Activated CD4-positive, alpha-beta T cell treated with anti-CD3 and anti-CD28 coated beads for 24 hours (primary cell): ENCODE measurements at regions not wholly inside any gene's neighbourhood (a gene's known extent, or its start where the extent isn't known, plus 50 kb on each side); places are given as distances from the start of the nearest gene placed in this dataset.

ENCODE experiments used
- DNase-seq, 2 donors: peaks; one replicate each; pipeline ENCODE4 v3.0.0-alpha.2; 2020; ENCODE audit warnings: low read depth in 2 of 2

DNA sequence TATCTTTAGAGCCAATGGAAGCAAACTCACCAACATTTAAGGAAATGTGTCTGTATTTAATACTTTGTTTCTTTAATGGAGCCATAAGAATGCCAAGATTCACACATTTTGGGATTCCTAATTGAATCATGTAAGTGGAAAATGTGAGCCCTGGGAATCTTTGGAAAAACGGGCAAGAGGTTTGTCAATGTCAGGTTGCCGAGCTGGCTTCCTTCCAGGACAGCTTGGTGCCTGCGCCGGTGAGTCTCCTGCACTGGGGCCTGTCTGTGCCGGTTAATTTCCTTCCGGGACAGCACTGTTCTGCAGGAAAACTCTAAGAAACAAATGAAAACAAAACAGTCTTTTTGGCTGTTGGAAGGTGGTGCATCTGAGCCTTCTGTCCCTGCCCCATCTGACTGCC is 210.6 kb downstream of the HAPSTR1 start:
- no peak for DNase-seq

DNA sequence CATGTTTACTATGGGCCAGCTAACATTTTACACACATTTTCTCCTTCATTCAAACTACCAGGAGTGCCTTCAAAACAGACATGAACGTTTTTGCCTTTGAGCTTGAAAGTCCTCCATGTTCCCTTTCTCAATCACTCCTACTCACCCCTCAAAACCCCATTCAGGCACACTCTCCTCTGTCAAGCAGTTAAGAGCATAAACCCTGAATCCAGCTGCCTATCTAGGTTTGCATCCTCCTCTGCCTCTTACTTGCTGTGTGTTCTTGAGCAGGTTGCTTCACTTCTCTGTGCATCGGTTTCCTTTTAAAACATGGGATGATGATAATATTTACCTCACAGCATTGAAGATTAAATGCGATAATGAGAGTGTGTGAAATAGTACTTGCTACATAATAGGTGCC is 215.3 kb downstream of the HAPSTR1 start:
- DNase-seq: no peak

DNA sequence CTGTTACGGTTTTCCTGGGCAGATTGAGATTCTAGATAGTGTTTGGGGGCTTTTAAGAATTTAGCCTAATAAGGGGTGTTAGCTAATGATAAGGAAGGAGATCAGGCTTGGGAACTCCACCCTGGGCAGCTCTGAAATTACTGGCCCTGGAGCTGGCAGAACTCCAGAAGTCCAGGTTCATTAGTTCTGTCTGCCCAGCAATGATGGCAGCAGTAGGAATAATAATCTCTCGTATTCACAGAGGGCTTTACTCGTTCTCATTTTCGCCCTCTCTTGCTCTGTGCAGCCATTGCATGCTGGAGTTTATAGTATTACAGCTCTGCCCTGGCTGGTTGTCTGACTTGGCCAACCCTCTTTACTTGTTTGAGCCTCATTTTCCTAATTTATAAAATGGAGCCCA is 216.0 kb downstream of the HAPSTR1 start:
- DNase-seq: no peak

DNA sequence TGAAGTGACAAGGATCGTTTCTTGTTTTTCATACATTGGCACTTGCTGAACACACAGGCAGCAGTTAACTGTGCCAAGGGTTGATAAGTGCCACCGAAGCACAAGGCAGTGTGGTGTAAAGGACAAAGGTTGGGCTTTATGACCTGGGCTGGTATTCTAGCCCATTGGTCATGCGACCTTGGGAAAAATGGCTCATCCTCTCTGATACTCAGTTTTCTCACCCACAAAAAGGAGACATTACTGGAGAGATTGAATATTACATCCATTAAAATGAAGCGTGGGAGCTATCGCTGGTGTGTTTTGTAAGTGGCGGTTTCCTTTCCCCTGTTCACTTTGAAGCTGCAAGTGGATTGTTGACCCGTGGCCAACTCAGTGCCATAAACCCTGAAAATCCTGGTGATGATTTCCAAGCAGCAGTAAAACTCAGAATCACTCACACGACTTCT is 216.9 kb downstream of the HAPSTR1 start:
- no peak for DNase-seq

DNA sequence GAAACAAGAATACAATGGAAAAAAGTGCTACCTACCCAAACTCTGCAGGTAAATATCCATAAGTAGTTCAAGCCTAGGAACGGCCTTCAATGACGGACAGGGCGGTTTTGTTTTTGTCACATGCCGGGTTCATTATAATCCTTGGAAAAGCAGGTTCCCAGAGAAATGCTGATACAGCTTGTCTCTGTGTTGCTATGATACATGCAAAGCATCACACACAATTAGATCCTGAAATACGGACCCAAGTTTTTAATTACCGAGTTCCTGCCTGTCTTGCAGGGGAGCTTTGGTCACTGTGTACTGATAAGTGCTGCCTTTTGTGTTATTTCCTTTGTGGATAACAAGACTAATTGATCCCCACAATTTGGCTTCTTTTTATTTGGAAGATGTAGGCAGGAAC is 217.4 kb downstream of the HAPSTR1 start:
- no peak for DNase-seq

DNA sequence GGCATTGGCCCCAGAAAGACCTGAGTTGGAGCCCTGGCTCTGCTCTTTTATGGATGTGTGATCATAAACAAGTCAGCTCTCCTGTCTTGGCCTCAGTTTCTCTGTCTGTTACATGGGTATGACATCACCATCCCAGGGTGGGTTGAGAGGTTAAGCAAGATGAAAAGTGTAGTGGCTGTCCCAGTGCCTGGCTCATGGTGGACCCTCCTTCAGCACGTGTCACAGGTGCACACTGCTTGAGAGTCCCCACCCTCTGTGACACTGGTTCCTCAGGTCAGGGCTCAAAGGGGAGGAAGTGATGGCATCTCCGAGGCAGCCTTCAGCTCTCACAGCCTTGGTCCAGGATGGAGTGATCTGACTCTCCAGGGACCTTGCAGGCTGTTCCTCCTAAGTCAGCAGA is 218.4 kb downstream of the HAPSTR1 start:
- DNase-seq: no peak

DNA sequence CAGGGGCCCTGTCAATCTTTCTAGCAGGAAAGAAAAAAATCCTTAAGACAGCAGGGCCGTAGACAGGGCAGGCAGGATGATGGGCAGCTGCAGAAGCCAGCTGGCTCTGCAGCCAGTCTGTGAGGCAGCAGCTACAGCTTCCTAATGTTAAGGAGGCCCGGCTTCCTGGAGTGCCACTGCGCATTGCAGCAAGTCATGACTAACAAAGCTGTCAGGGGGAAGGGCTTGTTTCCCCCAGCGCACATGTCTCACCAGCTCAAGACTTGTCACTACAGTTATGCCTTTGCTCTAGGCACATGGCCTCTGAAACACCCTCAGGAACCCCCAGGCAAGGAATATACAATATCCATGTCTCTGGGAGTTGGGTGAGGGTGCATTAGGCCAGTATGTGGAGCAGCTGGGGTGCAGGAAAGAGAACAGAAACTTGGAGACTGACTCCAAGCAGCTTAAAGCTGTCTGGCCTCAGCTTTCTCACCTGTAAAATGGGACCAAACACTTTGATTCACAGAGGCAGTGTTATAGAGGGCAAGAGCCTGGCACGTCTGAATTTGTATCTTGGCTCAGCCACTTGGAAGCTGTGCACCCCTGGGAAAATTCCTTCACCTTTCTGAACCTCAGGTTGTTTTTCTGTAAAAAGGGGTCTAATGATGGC is 220.0 kb downstream of the HAPSTR1 start:
- DNase-seq: no peak

DNA sequence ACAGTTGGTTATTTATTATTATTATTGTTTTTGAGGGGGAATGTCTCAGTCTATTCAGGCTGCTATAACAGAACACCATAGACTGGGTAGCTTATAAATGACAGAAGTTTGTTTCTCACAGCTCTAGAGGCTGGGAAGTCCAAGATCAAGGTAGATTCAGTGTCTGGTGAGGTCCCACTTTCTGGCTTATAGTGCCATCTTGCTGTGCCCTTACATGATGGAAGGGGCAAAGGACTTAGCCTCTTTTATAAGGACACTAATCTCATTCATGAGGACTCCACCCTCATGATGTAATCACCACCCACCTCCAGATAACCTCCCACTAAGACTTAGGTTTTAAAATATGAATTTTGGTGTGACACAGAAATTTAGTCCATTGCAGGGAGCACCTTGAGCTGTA is 224.6 kb downstream of the HAPSTR1 start:
- DNase-seq: no peak

DNA sequence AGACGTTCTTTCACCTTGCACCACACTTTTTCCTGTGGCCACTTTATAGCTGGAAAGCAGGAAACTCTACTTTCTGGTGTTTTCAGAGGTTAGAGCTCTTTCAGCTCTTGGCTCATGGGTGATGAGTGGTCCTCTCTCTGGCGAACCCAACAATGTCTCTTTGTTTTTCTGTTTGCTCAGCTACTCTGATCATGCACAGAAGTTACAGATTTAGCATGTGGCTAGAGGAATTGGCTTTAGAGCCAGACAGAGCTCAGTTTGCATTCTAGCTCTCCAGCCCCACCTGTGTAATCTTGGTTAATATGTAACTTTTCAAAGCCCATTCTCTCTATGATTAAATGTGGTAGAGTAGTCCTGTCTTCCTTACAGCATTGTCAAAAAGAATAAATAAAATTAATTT is 225.2 kb downstream of the HAPSTR1 start:
- no peak for DNase-seq

DNA sequence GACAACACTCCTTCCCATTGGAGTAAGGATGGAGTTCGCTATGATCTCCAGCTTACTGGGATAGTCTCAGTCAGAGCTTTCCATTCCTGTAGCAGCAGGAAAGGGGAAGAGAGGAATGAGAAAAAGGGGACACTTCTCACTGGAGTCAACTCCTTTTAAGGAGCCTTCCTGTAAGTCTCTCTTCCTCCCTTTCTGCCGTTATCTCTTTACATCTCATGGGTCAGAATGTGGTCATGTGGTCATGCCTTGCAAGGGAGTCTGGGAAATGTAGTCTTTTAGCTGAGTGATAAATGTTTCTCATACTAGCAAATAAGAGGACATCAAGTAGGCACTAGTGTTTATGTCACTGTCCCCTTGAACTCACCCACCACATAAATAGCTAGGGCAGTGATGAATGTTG is 227.3 kb downstream of the HAPSTR1 start:
- DNase-seq: no peak

DNA sequence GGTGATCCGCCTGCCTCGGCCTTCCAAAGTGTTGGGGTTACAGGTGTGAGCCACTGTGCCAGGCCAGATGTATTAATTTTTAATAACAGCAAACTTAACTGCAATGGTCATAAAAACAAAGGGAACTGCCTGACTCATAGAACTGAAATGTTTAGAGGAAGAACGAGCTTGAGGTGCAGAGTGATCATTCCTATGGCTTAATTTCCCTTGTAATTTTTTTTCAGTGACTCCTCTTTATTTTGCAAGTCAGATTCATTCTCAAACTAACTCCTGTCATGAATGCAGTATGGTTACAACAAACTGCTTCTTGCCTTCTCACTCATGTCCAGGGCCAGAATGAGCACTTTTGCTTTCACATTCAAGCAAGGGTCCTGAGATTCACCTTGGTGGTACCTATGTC is 231.3 kb downstream of the HAPSTR1 start:
- DNase-seq: no peak

DNA sequence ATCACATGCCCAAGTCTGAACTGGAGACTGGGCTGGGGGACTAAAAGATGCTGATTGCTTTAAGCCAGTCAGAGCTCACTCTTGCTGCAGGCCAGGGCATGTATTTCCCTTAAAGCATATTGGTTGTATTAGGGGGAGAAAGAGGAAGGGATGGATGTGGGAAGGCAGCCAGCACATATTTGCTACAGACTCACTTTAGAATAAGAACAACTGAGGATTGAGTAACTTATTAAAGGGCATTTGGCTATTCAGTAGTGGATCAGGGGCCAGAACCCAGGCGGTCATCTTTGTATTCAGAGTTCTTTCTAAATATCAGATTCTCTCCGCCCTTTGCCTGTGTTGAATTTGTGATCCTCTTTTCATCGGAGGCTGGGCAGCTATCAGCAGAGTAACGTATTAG is 231.7 kb downstream of the HAPSTR1 start:
- DNase-seq: no peak

DNA sequence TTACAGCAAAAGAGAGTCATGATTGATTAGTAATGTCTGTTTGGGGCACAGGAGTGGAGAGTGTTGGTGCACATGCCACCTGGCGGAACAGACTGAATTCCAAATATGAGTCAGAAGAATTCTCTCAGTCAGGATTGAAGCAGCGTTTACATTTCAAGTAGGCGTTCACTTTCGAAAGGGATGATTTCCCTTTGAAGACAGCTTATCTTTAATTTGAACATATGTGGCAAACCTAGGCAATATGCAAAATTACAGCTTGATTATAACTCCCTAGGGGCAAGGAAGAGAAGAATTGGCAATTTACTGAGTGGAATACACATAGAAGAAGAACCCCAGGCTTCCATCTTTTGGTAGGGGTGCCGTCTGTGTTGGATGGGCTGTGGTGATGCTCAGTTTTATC is 235.8 kb downstream of the HAPSTR1 start:
- no peak for DNase-seq

DNA sequence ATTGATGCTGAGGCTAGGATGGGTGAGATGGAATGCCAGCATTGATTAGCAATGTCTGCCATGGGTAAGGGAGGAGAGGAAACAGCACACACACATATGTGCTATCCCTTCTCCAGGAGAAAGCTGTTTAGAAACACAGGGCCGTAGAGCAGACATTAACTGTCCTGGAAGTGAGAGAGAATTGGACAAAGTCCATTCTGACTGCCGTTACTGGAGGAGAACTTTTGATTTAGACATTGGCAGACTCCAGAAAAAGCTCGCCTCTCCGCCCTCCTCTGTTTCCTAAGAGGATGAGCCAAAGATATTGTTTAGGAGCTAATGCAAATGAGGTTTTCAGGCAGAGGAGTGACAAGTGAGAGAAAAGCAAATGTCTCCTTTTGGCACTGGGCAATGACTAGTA is 237.0 kb downstream of the HAPSTR1 start:
- DNase-seq: no peak

DNA sequence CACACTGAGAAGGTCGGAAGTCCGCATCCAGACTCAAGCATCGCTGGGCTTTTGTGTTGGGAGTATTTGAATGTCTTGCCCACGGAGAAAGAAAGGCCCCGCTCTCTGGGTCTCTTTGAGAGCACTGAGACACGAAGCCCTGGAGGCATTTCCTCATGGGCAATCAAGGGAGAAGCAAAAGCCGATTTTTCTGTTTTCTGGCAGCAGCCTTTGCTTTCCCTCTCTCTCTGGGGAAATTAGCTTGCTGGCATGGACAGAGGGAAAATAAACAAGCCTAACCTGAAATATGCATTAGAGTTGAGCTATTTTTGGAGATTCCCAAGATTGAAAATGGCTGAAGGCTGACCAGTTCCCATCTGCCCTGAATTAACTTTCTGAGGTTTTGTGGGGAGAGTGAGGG is 238.7 kb downstream of the HAPSTR1 start:
- no peak for DNase-seq

DNA sequence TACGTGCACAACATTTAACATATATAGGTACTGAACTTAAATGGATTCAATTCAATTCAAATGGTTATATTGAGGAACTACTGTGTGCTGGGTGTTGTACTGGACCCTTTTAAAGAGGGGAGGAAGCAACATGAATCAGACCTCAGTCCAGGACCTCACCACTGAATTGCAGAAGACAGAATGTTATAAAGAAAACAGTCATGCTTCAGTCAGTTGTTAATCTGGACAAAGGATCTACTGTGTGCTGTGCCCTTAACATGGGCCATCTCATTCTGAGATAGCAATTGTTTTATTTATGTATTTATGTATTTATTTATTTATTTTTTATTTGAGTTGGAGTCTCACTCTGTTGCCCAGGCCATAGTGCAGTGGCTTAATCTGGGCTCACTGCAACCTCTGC is 240.1 kb downstream of the HAPSTR1 start:
- DNase-seq: no peak

DNA sequence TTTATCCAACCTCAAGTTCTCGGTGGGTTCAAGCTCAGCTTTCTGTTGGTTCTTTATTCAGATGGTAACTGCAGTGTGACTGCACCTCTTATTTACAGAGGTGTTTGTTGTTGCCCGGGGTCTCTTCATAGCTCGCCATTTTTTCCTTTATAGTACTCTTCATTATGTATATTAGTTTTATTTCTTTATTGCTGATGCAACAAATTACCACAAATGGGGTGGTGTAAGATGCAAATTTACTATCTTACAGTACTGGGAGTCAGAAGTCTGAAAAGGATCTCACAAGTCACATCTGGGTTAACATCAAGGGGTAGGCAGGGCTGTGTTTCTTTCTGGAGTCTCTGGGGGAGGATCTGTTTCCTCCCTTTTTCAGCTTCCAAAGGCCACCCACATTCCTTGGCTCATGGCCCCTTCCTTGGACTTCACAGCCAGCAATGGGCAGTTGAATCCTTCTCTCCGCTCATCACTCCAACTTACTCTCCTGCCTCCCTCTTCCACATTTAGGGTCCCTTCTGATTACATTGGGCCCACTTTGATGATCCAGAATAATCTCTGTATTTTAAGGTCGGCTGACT is 241.2 kb downstream of the HAPSTR1 start:
- no peak for DNase-seq

DNA sequence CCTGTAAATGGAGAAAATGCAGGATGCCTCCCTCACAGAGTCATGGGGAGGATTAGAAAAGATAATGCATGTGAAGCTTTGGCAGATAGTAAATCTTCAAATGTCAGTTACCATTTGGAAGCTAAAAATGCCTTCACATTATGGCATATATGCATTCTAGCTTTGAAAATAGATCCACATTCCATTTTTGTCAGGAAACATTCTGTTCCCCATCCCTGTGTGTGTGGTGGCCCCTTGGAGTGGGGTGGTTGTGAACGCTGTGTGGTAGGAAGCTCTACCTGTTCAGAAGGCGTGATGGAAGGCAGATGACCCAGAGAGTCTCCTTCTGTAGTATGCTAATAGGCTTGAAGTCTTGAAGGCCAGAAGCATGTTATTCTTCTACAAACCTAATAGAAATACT is 242.0 kb downstream of the HAPSTR1 start:
- DNase-seq: no peak

DNA sequence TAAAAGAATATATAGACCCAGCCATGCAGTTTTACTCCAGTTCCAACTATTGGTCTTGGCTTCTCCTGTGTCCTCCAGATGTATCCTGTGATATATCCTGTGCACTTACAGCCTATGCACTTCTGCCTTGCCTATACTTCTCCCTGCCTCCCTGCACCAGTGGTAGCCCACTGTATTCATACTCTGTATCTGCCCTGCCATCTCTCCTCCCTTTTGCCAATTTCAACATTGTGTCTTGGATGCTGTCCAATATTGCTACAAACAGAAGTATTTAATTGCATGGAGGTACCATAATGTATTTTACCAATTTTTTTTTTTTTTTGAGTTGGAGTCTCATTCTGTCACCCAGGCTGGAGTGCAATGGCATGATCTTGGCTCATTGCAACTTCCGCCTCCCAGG is 242.7 kb downstream of the HAPSTR1 start:
- DNase-seq: no peak

DNA sequence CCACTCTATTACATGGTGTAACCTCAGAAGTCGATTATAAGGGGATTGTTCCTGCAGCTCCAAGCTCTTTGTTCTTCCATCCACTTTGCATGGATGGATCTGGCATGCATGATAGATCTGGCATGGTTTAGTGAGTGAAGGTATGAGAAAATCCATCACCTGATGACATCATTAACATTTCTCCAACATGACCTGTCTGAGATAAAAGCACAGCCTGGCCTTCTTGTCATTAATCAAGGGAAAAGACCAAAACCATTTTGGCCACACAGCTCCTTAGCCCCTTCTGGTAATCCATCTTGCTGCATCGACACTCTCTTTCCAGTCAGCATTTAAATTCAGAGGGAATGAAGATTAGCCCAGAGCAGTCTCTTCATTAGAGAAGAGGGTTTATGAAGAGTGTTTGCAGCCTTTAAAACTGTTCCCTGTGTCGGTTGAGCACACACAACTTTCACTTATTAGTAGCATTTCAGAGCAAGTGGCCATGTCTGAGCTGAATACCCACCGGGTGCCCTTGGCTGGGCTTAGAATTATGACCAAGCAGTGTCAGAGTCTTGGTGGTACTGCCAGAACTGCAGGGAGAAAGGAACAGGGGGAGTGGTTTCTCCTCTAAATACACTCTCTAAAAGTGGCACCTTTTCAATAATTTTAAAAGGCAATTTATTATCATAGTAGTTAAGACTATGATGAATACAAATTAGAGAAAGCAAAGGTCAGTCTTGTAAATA is 246.0 kb downstream of the HAPSTR1 start:
- DNase-seq: no peak

DNA sequence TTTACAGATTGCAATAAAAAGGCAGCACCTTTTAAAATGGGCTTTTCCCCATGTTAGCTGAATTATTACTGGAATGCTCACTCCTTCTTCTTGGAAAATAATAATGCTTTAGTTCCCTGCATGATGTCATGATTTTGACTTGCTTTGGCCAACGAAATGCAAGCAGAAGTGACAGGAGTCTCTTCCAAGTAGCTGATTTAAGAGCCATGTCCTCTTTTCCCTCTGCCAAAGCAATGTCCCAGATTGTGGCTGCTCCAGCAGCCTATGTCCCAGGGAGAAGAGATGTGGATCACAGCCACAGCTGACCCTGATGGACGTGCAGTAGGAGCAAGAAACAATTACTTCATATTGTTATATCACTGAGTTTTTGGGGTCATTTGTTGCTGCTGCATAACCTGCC is 246.6 kb downstream of the HAPSTR1 start:
- no peak for DNase-seq

DNA sequence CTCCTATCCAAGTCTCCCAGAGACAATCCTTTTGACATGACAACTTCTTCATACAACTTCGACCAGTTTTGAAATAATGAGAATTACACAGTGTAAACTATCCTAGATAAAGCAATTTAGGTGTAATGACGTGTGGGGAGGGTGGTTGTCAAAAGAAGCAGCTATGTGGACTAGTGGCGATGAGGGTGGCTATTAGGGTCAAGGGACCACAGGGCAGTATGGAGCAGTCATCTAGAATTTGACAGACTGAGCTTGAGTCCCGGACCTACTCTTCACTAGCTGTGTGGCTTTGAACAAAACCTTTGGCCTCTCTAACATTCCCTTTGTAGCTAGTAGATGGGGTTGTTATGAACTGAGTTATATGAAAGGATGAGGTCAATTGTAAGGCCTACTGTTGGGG is 247.1 kb downstream of the HAPSTR1 start:
- DNase-seq: no peak

DNA sequence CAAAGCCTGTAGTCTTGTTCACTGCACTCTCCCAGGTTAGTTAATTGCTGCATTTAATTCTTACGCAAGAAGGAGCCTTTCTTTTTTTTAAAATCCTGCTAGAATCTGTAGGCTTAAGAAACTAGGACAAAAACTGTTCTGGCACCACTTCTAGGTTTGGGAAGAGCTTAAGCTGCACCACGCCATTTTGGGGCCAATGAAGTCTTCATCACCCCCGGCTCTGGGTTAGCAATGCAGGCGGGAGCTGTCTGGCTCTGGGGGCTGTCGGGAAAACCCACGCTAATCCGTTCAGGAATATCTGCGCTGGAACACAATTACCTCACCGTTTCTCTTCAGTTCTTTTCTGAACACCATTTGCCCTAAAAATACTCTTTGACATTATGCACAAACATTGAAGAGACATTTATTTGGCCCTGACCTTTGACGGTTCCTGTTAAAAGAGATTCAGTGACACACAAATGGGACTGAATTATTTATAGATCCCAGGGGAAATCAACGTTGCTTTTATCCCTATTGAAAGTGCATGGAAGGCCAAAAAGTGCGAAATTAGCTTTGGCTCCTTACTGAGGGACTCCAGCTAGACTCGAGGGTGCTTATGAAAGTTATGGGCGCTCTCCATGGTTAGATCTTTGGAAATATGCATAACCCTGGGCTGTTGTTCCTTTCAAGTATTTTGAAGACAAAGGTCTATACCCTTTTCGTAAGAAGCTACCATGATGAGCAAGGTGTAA is 249.2 kb downstream of the HAPSTR1 start:
- DNase-seq: no peak
